NB4 (cell line): ENCODE measurements at regions not wholly inside any gene's neighbourhood (a gene's known extent, or its start where the extent isn't known, plus 50 kb on each side); places are given as distances from the start of the nearest gene placed in this dataset.

ENCODE experiments used
- DNase-seq: peaks from one replicate; pipeline ENCODE4 v3.0.0; 2010; ENCODE audit warnings: low read depth
- H3K4me3 ChIP-seq: one replicate; pipeline ENCODE4 v1.5.1; 2011; ENCODE audit warnings: mild to moderate bottlenecking, low read depth, low read length, moderate library complexity
- CTCF ChIP-seq: IDR thresholded peaks from one replicate; pipeline ENCODE4 v1.5.1; 2012; ENCODE audit warnings: low read depth, low read length
- MAX ChIP-seq: IDR thresholded peaks from 2 replicates; pipeline ENCODE4 v1.6.1; 2011; ENCODE audit warnings: low read depth, low read length
- MYC ChIP-seq: IDR thresholded peaks from 2 replicates; pipeline ENCODE4 v1.6.1; 2011; ENCODE audit warnings: low read depth, low read length
- POLR2A ChIP-seq: IDR thresholded peaks from 2 replicates; pipeline ENCODE4 v1.6.1; 2011; ENCODE audit warnings: mild to moderate bottlenecking; ENCODE audit not compliant: insufficient read length; ENCODE audit errors: extremely low read depth

GRCh38 chr2:48036312-48036711, 130.0 kb upstream of the FBXO11 start:
- no peak overlapping the region for H3K4me3 ChIP-seq
- DNase-seq, result no peak
- TF ChIP-seq MAX, result no peak
- TF ChIP-seq CTCF, result no peak
- TF ChIP-seq POLR2A, result no peak
- TF ChIP-seq MYC, result no peak

- no peak overlapping the region for H3K4me3 ChIP-seq
- no peak for TF ChIP-seq CTCF
- no peak for TF ChIP-seq MAX
- no peak for TF ChIP-seq MYC
- no peak for TF ChIP-seq POLR2A
- DNase-seq, result no peak
Measured at GRCh38 chr2:48039209-48039990, 133.1 kb upstream of the FBXO11 start.

GRCh38 chr2:48043131-48043700, 136.9 kb upstream of the FBXO11 start:
- no peak overlapping the region for H3K4me3 ChIP-seq
- TF ChIP-seq MYC, result no peak
- TF ChIP-seq POLR2A, result no peak
- TF ChIP-seq CTCF, result no peak
- no peak for TF ChIP-seq MAX
- DNase-seq, result no peak

- no peak for TF ChIP-seq MYC
- H3K4me3 ChIP-seq, result no peak overlapping the region
- no peak for DNase-seq
Measured at GRCh38 chr2:48043746-48044145, 137.4 kb upstream of the FBXO11 start.

GRCh38 chr2:48045613-48046012, 139.3 kb upstream of the FBXO11 start:
- TF ChIP-seq POLR2A, result no peak
- no peak for TF ChIP-seq MYC
- no peak for TF ChIP-seq CTCF
- TF ChIP-seq MAX, result no peak
- no peak overlapping the region for H3K4me3 ChIP-seq
- DNase-seq, result no peak

- H3K4me3 ChIP-seq, result no peak overlapping the region
Measured at GRCh38 chr2:48048476-48049171, 142.3 kb upstream of the FBXO11 start.

More at GRCh38 chr2:48048476-48049171, 142.3 kb upstream of the FBXO11 start:
- DNase-seq, result no peak
- TF ChIP-seq MYC (no peak), MAX (no peak), POLR2A (no peak), CTCF (no peak)
